ENCODE measurements at regions not wholly inside any gene's neighbourhood (a gene's known extent, or its start where the extent isn't known, plus 50 kb on each side); places are given as distances from the start of the nearest gene placed in this dataset.

- WGBS, 5 donors, result 33 to 50% (median 43%) methylated on average over 3 of the region's 3 CpGs
Observed at GRCh38 chr12:102735104-102735503, 181.9 kb downstream of the PAH start.

DNA sequence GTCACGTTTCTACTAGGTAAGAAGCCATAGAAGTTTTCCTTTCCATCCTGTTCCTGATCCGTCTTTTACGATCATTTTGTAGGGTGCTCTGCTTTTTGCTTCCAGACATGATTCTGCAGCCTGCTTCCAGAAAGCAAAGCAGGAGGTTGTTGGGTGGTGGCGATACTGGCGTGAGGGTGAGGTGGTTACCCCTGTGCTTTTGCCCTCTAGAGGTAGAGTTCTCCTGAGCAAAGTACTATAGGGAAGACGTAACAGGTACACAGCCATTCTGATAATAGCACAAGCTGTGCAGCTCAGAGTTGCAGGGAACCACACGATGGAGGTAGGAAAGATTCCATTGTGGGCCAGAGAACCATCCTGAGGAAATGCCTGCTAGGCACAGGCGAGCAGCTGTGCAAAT is 186.0 kb downstream of the PAH start:
- 77 to 87% (median 82%) methylated on average over 8 of the region's 8 CpGs for WGBS, 5 donors
- TF ChIP-seq POLR2A (IDR thresholded peaks at IDR 0.05), result no peak
- TF ChIP-seq, protein P1, sequence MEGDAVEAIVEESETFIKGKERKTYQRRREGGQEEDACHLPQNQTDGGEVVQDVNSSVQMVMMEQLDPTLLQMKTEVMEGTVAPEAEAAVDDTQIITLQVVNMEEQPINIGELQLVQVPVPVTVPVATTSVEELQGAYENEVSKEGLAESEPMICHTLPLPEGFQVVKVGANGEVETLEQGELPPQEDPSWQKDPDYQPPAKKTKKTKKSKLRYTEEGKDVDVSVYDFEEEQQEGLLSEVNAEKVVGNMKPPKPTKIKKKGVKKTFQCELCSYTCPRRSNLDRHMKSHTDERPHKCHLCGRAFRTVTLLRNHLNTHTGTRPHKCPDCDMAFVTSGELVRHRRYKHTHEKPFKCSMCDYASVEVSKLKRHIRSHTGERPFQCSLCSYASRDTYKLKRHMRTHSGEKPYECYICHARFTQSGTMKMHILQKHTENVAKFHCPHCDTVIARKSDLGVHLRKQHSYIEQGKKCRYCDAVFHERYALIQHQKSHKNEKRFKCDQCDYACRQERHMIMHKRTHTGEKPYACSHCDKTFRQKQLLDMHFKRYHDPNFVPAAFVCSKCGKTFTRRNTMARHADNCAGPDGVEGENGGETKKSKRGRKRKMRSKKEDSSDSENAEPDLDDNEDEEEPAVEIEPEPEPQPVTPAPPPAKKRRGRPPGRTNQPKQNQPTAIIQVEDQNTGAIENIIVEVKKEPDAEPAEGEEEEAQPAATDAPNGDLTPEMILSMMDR (IDR thresholded peaks at IDR 0.05 in 8 of 11, conservative IDR thresholded peaks at IDR 0.05 in 3 of 11), result no peak
- TF ChIP-seq POLR2AphosphoS5 (IDR thresholded peaks at IDR 0.05), result no peak

More at GRCh38 chr12:102735104-102735503, 181.9 kb downstream of the PAH start:
- intact Hi-C loops (cut with DNase I; ENCODE audit: low total_unique reads), result no loop called here
- H3K4me3 ChIP-seq, result no peak overlapping the region
- TF ChIP-seq, protein P1 (IDR thresholded peaks at IDR 0.05 in 8 of 11, conservative IDR thresholded peaks at IDR 0.05 in 3 of 11), result no peak
- TF ChIP-seq POLR2A (IDR thresholded peaks at IDR 0.05), result no peak
- TF ChIP-seq POLR2AphosphoS5 (IDR thresholded peaks at IDR 0.05), result no peak
- H3K9me3 ChIP-seq, result no peaks in the 10 kb centered on the region
- no peaks in the 10 kb centered on the region for H3K36me3 ChIP-seq
- DNase-seq, result no peak
- no peaks in the 10 kb centered on the region for H3K27me3 ChIP-seq (replicated peaks in 1 of 7)
- H3K4me1 ChIP-seq, result peaks cover 0 to 11% (median 0%) of the 10 kb centered on the region in 6 donors
- peak overlapping the region in 4 of 8 donors; percentile 38 to 62 (median 46) for H3K27ac ChIP-seq

GRCh38 chr12:102728506-102729242 is 188.4 kb downstream of the PAH start:
- no peak for DNase-seq
- peaks cover 0 to 4% (median 0%) of the 10 kb centered on the region in 6 donors for H3K4me1 ChIP-seq
- no peak overlapping the region for H3K27ac ChIP-seq
- H3K36me3 ChIP-seq, result no peaks in the 10 kb centered on the region
- H3K27me3 ChIP-seq (replicated peaks in 1 of 7), result no peaks in the 10 kb centered on the region
- H3K4me3 ChIP-seq, result no peak overlapping the region
- WGBS, 5 donors, result 70 to 77% (median 73%) methylated on average over 5 of the region's 5 CpGs
- TF ChIP-seq POLR2A (IDR thresholded peaks at IDR 0.05) (no peak), POLR2AphosphoS5 (IDR thresholded peaks at IDR 0.05) (no peak)
- TF ChIP-seq, protein P1 (IDR thresholded peaks at IDR 0.05 in 8 of 11, conservative IDR thresholded peaks at IDR 0.05 in 3 of 11), result no peak
- intact Hi-C loops (cut with DNase I; ENCODE audit: low total_unique reads), result no loop called here
- no peaks in the 10 kb centered on the region for H3K9me3 ChIP-seq

More for the DNA sequence above, 186.0 kb downstream of the PAH start:
- no peaks in the 10 kb centered on the region for H3K9me3 ChIP-seq
- DNase-seq, result no peak
- H3K4me1 ChIP-seq, result peaks cover 0 to 14% (median 0%) of the 10 kb centered on the region in 6 donors
- no peak overlapping the region for H3K4me3 ChIP-seq
- H3K27me3 ChIP-seq (replicated peaks in 1 of 7), result no peaks in the 10 kb centered on the region
- intact Hi-C loops (cut with DNase I; ENCODE audit: low total_unique reads), result no loop called here
- no peaks in the 10 kb centered on the region for H3K36me3 ChIP-seq
- no peak overlapping the region for H3K27ac ChIP-seq

GRCh38 chr12:102726686-102727085 is 190.4 kb downstream of the PAH start:
- 72 to 83% (median 79%) methylated on average over 4 of the region's 4 CpGs for WGBS, 5 donors
- TF ChIP-seq POLR2AphosphoS5 (IDR thresholded peaks at IDR 0.05), result no peak
- TF ChIP-seq, protein P1 (IDR thresholded peaks at IDR 0.05 in 8 of 11, conservative IDR thresholded peaks at IDR 0.05 in 3 of 11), result no peak
- TF ChIP-seq POLR2A (IDR thresholded peaks at IDR 0.05), result no peak
- intact Hi-C loops (cut with DNase I; ENCODE audit: low total_unique reads), result no loop called here

More at GRCh38 chr12:102726686-102727085, 190.4 kb downstream of the PAH start:
- Histone ChIP-seq H3K9me3 (no peaks in the 10 kb centered on the region), H3K36me3 (no peaks in the 10 kb centered on the region), H3K27me3 (replicated peaks in 1 of 7) (no peaks in the 10 kb centered on the region), H3K4me1 (peaks cover 0 to 4% (median 0%) of the 10 kb centered on the region in 6 donors), H3K4me3 (no peak overlapping the region), H3K27ac (no peak overlapping the region)
- DNase-seq, result no peak
